ENCODE measurements at regions not wholly inside any gene's neighbourhood (a gene's known extent, or its start where the extent isn't known, plus 50 kb on each side); places are given as distances from the start of the nearest gene placed in this dataset.

DNA sequence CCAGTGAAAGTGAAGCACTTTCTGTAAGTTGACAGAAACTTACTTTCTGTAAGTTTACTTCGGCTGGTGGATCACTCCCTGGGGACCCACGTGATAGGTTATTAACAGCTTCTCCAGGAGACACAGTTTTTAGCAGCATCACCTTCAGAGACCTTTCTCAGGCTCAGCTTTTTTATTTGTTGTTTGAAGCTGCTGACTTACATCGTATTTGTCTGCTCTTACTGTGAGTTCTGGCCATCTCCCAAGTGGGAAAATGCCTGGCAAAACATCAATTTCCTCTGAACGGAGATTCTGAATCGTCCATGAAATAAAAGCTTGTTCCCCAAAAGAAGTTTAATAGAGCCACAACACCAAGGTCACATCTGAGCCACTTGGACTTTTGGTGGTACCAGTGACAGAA lies 178.7 kb upstream of the PODXL start:
- intact Hi-C loops (cut with micrococcal nuclease), result no loop called here
- H3K27me3 ChIP-seq (ENCODE audit: control insufficient read depth, insufficient read depth, low read length), result no peaks in the 10 kb centered on the region
- 75% methylated on average over 5 of the region's 5 CpGs for WGBS (ENCODE audit: insufficient coverage)
- H3K4me1 ChIP-seq (ENCODE audit: control insufficient read depth, insufficient read depth, low read length), result no peaks in the 10 kb centered on the region
- TF ChIP-seq CTCF (IDR thresholded peaks at IDR 0.05), result no peak
- no peak for DNase-seq
- peaks cover 30 to 35% of the 10 kb centered on the region in 2 donors for H3K27me3 Mint-ChIP-seq (ENCODE audit: low read depth in 2 of 2)
- no peaks in the 10 kb centered on the region for H3K4me1 Mint-ChIP-seq
- H3K9me3 ChIP-seq (ENCODE audit: control insufficient read depth, insufficient read depth, low read length), result no peaks in the 10 kb centered on the region
- H3K27ac ChIP-seq (ENCODE audit: low read length), result no peak overlapping the region
- H3K4me3 ChIP-seq (ENCODE audit: low read length), result no peak overlapping the region
- no peak overlapping the region for H3K27ac Mint-ChIP-seq
- H3K9me3 Mint-ChIP-seq, result no peaks in the 10 kb centered on the region
- no peak for ATAC-seq
- H3K36me3 Mint-ChIP-seq, result no peaks in the 10 kb centered on the region
- no peaks in the 10 kb centered on the region for H3K36me3 ChIP-seq (ENCODE audit: control insufficient read depth, insufficient read depth, low read length)
- no peak overlapping the region for H3K4me3 Mint-ChIP-seq

GRCh38 chr7:131733604-131734003 lies 177.2 kb upstream of the PODXL start:
- Histone ChIP-seq H3K4me1 (ENCODE audit: control insufficient read depth, insufficient read depth, low read length) (no peaks in the 10 kb centered on the region), H3K4me3 (ENCODE audit: low read length) (no peak overlapping the region), H3K27me3 (ENCODE audit: control insufficient read depth, insufficient read depth, low read length) (no peaks in the 10 kb centered on the region), H3K27ac (ENCODE audit: low read length) (no peak overlapping the region), H3K9me3 (ENCODE audit: control insufficient read depth, insufficient read depth, low read length) (peaks cover 3% of the 10 kb centered on the region), H3K36me3 (ENCODE audit: control insufficient read depth, insufficient read depth, low read length) (no peaks in the 10 kb centered on the region)
- Mint-ChIP-seq H3K27me3 (ENCODE audit: low read depth in 2 of 2) (peaks cover 30 to 38% of the 10 kb centered on the region in 2 donors), H3K4me3 (no peak overlapping the region), H3K4me1 (no peaks in the 10 kb centered on the region), H3K27ac (no peak overlapping the region), H3K9me3 (peaks cover 0 to 3% of the 10 kb centered on the region in 2 donors), H3K36me3 (no peaks in the 10 kb centered on the region)
- 64% methylated on average over 5 of the region's 6 CpGs for WGBS (ENCODE audit: insufficient coverage)
- TF ChIP-seq CTCF (IDR thresholded peaks at IDR 0.05), result no peak
- DNase-seq (no peak), ATAC-seq (no peak)
- intact Hi-C loops (cut with micrococcal nuclease), result no loop called here

GRCh38 chr7:131727189-131727588 lies 170.8 kb upstream of the PODXL start:
- H3K27me3 Mint-ChIP-seq (ENCODE audit: low read depth in 2 of 2), result peaks cover 22 to 24% of the 10 kb centered on the region in 2 donors
- H3K4me3 Mint-ChIP-seq, result no peak overlapping the region
- no peak overlapping the region for H3K4me3 ChIP-seq (ENCODE audit: low read length)
- H3K36me3 ChIP-seq (ENCODE audit: control insufficient read depth, insufficient read depth, low read length), result no peaks in the 10 kb centered on the region
- peaks cover 3% of the 10 kb centered on the region for H3K9me3 ChIP-seq (ENCODE audit: control insufficient read depth, insufficient read depth, low read length)
- no peak overlapping the region for H3K27ac Mint-ChIP-seq
- intact Hi-C loops (cut with micrococcal nuclease), result no loop called here
- no peaks in the 10 kb centered on the region for H3K36me3 Mint-ChIP-seq
- H3K27ac ChIP-seq (ENCODE audit: low read length), result no peak overlapping the region
- DNase-seq (no peak), ATAC-seq (no peak)
- TF ChIP-seq CTCF (IDR thresholded peaks at IDR 0.05), result no peak
- no peaks in the 10 kb centered on the region for H3K27me3 ChIP-seq (ENCODE audit: control insufficient read depth, insufficient read depth, low read length)
- 83% methylated on average over 2 of the region's 2 CpGs for WGBS (ENCODE audit: insufficient coverage)
- H3K9me3 Mint-ChIP-seq, result peaks cover 0 to 3% of the 10 kb centered on the region in 2 donors
- no peaks in the 10 kb centered on the region for H3K4me1 Mint-ChIP-seq
- no peaks in the 10 kb centered on the region for H3K4me1 ChIP-seq (ENCODE audit: control insufficient read depth, insufficient read depth, low read length)

- Histone ChIP-seq H3K4me3 (ENCODE audit: low read length) (no peak overlapping the region), H3K27me3 (ENCODE audit: control insufficient read depth, insufficient read depth, low read length) (no peaks in the 10 kb centered on the region), H3K9me3 (ENCODE audit: control insufficient read depth, insufficient read depth, low read length) (peaks cover 3% of the 10 kb centered on the region), H3K4me1 (ENCODE audit: control insufficient read depth, insufficient read depth, low read length) (no peaks in the 10 kb centered on the region), H3K36me3 (ENCODE audit: control insufficient read depth, insufficient read depth, low read length) (no peaks in the 10 kb centered on the region), H3K27ac (ENCODE audit: low read length) (no peak overlapping the region)
- no peak for TF ChIP-seq CTCF (IDR thresholded peaks at IDR 0.05)
- 80% methylated on average over 3 of the region's 4 CpGs for WGBS (ENCODE audit: insufficient coverage)
- Mint-ChIP-seq H3K4me3 (no peak overlapping the region), H3K27ac (no peak overlapping the region), H3K4me1 (no peaks in the 10 kb centered on the region), H3K9me3 (peaks cover 0 to 3% of the 10 kb centered on the region in 2 donors), H3K27me3 (ENCODE audit: low read depth in 2 of 2) (peaks cover 18 to 19% of the 10 kb centered on the region in 2 donors), H3K36me3 (no peaks in the 10 kb centered on the region)
- no peak for DNase-seq
- intact Hi-C loops (cut with micrococcal nuclease), result no loop called here
- ATAC-seq, result no peak
Observed at GRCh38 chr7:131726686-131727085, 170.3 kb upstream of the PODXL start.
